ENCODE measurements at regions not wholly inside any gene's neighbourhood (a gene's known extent, or its start where the extent isn't known, plus 50 kb on each side); places are given as distances from the start of the nearest gene placed in this dataset.

DNA sequence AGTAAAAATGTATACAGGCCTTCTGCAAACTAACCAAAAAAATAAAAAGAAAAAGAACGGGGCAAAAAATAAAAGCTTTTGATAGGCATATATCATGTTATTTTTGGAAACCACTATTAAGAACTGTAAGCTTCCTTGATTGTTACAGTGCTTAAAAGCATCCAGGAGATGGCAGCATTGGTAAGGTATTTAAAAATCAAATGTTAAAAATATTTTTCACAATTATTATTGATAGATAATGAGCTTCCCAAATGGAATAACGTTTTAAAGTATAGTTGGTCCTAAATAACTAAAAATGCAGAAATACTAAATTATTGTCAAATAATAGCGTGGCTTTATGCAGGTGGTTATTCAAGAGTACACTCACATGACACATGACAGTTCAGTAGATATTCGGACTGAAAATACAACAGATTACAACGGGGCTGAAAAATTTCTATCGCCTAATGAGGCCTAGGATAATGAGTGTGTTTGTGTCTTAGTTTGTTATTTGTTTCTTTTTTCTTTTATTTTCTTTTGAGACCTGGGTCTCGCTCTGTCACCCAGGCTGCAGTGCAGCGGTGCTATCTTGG, 127.2 kb upstream of the ATF7IP start:
- Histone ChIP-seq H3K4me1 (ENCODE audit: control insufficient read depth in 4 of 4, insufficient read depth in 4 of 4, low read length in 3 of 4) (peaks cover 2 to 21% (median 7%) of the 10 kb centered on the region in 4 donors), H3K27ac (ENCODE audit: low read depth in 1 of 2, low read length in 2 of 2) (no peak overlapping the region), H3K9ac (ENCODE audit: low read depth in 1 of 2, low read length in 2 of 2) (no peak overlapping the region), H3K36me3 (ENCODE audit: control insufficient read depth in 4 of 4, insufficient read depth in 3 of 4, low read depth in 1 of 4, low read length in 3 of 4) (no peaks in the 10 kb centered on the region), H3K27me3 (ENCODE audit: control insufficient read depth in 4 of 4, insufficient read depth in 4 of 4, low read length in 3 of 4) (no peaks in the 10 kb centered on the region), H3K4me3 (ENCODE audit: low read depth in 1 of 3, low read length in 3 of 3) (no peak overlapping the region), H3K9me3 (ENCODE audit: control insufficient read depth in 4 of 4, low read length in 3 of 4) (peaks cover 0 to 7% (median 0%) of the 10 kb centered on the region in 4 donors)
- no peak for DNase-seq (ENCODE audit: low spot score)
- TF ChIP-seq JUND (IDR thresholded peaks at IDR 0.05) (no peak), RAD21 (IDR thresholded peaks at IDR 0.05) (peak; percentile 86 to 88), YY1 (IDR thresholded peaks at IDR 0.05) (no peak), NR2F2 (IDR thresholded peaks at IDR 0.05) (no peak)
- TF ChIP-seq, protein P1, sequence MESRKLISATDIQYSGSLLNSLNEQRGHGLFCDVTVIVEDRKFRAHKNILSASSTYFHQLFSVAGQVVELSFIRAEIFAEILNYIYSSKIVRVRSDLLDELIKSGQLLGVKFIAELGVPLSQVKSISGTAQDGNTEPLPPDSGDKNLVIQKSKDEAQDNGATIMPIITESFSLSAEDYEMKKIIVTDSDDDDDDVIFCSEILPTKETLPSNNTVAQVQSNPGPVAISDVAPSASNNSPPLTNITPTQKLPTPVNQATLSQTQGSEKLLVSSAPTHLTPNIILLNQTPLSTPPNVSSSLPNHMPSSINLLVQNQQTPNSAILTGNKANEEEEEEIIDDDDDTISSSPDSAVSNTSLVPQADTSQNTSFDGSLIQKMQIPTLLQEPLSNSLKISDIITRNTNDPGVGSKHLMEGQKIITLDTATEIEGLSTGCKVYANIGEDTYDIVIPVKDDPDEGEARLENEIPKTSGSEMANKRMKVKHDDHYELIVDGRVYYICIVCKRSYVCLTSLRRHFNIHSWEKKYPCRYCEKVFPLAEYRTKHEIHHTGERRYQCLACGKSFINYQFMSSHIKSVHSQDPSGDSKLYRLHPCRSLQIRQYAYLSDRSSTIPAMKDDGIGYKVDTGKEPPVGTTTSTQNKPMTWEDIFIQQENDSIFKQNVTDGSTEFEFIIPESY (IDR thresholded peaks at IDR 0.05) = no peak
- TF ChIP-seq, protein P2, sequence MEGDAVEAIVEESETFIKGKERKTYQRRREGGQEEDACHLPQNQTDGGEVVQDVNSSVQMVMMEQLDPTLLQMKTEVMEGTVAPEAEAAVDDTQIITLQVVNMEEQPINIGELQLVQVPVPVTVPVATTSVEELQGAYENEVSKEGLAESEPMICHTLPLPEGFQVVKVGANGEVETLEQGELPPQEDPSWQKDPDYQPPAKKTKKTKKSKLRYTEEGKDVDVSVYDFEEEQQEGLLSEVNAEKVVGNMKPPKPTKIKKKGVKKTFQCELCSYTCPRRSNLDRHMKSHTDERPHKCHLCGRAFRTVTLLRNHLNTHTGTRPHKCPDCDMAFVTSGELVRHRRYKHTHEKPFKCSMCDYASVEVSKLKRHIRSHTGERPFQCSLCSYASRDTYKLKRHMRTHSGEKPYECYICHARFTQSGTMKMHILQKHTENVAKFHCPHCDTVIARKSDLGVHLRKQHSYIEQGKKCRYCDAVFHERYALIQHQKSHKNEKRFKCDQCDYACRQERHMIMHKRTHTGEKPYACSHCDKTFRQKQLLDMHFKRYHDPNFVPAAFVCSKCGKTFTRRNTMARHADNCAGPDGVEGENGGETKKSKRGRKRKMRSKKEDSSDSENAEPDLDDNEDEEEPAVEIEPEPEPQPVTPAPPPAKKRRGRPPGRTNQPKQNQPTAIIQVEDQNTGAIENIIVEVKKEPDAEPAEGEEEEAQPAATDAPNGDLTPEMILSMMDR (IDR thresholded peaks at IDR 0.05; ENCODE audit: low read depth, low read length, missing input control) = peak; percentile 75
- 44% methylated on average over 8 of the region's 8 CpGs for WGBS

DNA sequence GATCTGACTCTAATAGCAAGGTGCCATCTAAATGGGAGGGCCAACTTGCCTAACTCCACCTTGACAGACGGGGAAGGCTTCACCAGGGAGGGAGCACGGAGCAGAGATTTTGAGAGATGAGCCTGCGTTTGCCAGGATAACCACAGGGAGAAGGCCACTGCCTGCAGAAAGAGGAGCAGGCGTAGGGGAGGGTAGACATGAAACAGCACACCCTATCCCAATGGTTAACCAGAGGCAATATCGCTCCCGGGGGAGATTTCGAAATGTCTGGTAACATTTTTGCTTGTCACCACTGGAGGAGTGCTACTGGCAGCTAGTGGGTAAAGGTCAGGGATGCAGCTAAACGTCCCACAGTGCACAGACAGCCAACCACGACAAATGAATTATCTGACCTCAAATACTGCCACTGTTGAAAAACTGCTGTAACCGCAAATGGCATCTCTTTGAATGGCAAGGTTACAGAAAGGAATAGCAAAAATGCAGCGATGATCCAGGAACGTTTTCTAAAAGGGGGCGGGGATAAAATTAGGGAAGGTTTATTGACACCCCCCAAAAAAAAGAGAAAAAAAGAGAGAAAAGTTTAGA, 126.0 kb upstream of the ATF7IP start:
- H3K36me3 ChIP-seq (ENCODE audit: control insufficient read depth in 4 of 4, insufficient read depth in 3 of 4, low read depth in 1 of 4, low read length in 3 of 4) = peaks cover 0 to 1% (median 0%) of the 10 kb centered on the region in 4 donors
- peaks cover 0 to 9% (median 0%) of the 10 kb centered on the region in 4 donors for H3K9me3 ChIP-seq (ENCODE audit: control insufficient read depth in 4 of 4, low read length in 3 of 4)
- no peaks in the 10 kb centered on the region for H3K27me3 ChIP-seq (ENCODE audit: control insufficient read depth in 4 of 4, insufficient read depth in 4 of 4, low read length in 3 of 4)
- DNase-seq (ENCODE audit: low spot score) = peak; percentile 47
- TF ChIP-seq HNF4A (conservative IDR thresholded peaks at IDR 0.05) = peak; percentile 87 to 91
- TF ChIP-seq, protein P2 (IDR thresholded peaks at IDR 0.05; ENCODE audit: low read depth, low read length, missing input control) = peak; percentile 48
- TF ChIP-seq TAF1 (conservative IDR thresholded peaks at IDR 0.05) = no peak
- TF ChIP-seq GABPA (IDR thresholded peaks at IDR 0.05 in 1 of 2, conservative IDR thresholded peaks at IDR 0.05 in 1 of 2) = no peak
- TF ChIP-seq SP1 (IDR thresholded peaks at IDR 0.05) = peak; percentile 96
- TF ChIP-seq RXRA (IDR thresholded peaks at IDR 0.05) = peak; percentile 89 to 91
- peak; percentile 81 for TF ChIP-seq NR2F2 (IDR thresholded peaks at IDR 0.05)
- TF ChIP-seq HNF4G (IDR thresholded peaks at IDR 0.05) = peak; percentile 49
- TF ChIP-seq EGR1 (IDR thresholded peaks at IDR 0.05; ENCODE audit: low read depth in 2 of 2) = peak in 1 of 2 donors; percentile 22
- TF ChIP-seq FOXA1 (IDR thresholded peaks at IDR 0.05) = peak; percentile 77
- TF ChIP-seq RAD21 (IDR thresholded peaks at IDR 0.05) = peak; percentile 69 to 78
- TF ChIP-seq, protein P1 (IDR thresholded peaks at IDR 0.05) = peak; percentile 68
- TF ChIP-seq YY1 (IDR thresholded peaks at IDR 0.05) = peak; percentile 95
- peak in 1 of 2 donors; percentile 48 for TF ChIP-seq JUND (IDR thresholded peaks at IDR 0.05)
- peak; percentile 87 for TF ChIP-seq REST (IDR thresholded peaks at IDR 0.05)
- peak; percentile 58 for TF ChIP-seq FOXA2 (IDR thresholded peaks at IDR 0.05)
- TF ChIP-seq, protein P3, sequence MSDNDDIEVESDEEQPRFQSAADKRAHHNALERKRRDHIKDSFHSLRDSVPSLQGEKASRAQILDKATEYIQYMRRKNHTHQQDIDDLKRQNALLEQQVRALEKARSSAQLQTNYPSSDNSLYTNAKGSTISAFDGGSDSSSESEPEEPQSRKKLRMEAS (IDR thresholded peaks at IDR 0.05) = peak; percentile 82
- TF ChIP-seq, protein P4, sequence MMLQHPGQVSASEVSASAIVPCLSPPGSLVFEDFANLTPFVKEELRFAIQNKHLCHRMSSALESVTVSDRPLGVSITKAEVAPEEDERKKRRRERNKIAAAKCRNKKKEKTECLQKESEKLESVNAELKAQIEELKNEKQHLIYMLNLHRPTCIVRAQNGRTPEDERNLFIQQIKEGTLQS (IDR thresholded peaks at IDR 0.05) = peak; percentile 77
- H3K9ac ChIP-seq (ENCODE audit: low read depth in 1 of 2, low read length in 2 of 2) = no peak overlapping the region
- H3K27ac ChIP-seq (ENCODE audit: low read depth in 1 of 2, low read length in 2 of 2) = peak overlapping the region; percentile 20 to 38
- H3K4me3 ChIP-seq (ENCODE audit: low read depth in 1 of 3, low read length in 3 of 3) = no peak overlapping the region
- WGBS = 17% methylated on average over 13 of the region's 13 CpGs
- H3K4me1 ChIP-seq (ENCODE audit: control insufficient read depth in 4 of 4, insufficient read depth in 4 of 4, low read length in 3 of 4) = peaks cover 2 to 21% (median 7%) of the 10 kb centered on the region in 4 donors

Measured in liver (tissue), 8 donors.